ENCODE measurements at regions not wholly inside any gene's neighbourhood (a gene's known extent, or its start where the extent isn't known, plus 50 kb on each side); places are given as distances from the start of the nearest gene placed in this dataset.
A peak's percentile ranks its signal among the peaks of the same experiment; 100 is the strongest.

DNA sequence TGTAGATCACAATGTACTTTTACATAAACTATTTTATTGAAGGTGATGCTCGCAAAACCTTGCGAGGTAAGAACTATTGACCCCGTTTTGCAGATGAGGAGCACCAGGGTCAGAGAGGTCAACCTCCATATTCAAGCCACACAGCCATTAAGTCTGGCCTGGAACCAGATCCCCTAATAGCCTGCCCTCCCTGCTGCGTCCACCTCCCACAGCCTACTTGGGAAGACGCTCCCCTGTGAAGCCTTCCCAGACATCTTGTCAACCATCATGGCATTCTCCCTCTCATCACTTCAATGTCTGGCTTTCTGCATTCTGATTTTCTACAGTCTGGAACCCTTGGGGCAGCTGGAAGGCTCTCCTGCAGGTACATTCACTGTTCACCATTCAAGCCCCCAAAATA, 101.0 kb downstream of the TTC32 start:
- Histone ChIP-seq H4K20me1 (ENCODE audit: insufficient read depth) (no peaks in the 10 kb centered on the region), H2AFZ (no peak overlapping the region), H3K9me2 (ENCODE audit: insufficient read depth) (no peaks in the 10 kb centered on the region), H3K9me3 (ENCODE audit: insufficient read depth, low read depth) (no peaks in the 10 kb centered on the region; the same call in 1 of the 2 replicates), H3K4me1 (replicated peaks; ENCODE audit: insufficient read depth) (peaks cover 51% of the 10 kb centered on the region), H3K27me3 (ENCODE audit: insufficient read depth, low read depth) (no peaks in the 10 kb centered on the region), H3K27ac (no peak overlapping the region), H3K4me2 (peak overlapping the region; percentile 11; the same call in 1 of the 2 replicates), H3K36me3 (ENCODE audit: low read depth) (no peaks in the 10 kb centered on the region), H3K4me3 (no peak overlapping the region), H3F3A (ENCODE audit: insufficient read depth, low read depth) (peaks cover 17% of the 10 kb centered on the region; the same call in 1 of the 2 replicates), H3K79me2 (ENCODE audit: low read depth) (no peaks in the 10 kb centered on the region)
- TF ChIP-seq EZH2 (IDR thresholded peaks at IDR 0.05; ENCODE audit: low read depth) = no peak
- TF ChIP-seq, protein P1, sequence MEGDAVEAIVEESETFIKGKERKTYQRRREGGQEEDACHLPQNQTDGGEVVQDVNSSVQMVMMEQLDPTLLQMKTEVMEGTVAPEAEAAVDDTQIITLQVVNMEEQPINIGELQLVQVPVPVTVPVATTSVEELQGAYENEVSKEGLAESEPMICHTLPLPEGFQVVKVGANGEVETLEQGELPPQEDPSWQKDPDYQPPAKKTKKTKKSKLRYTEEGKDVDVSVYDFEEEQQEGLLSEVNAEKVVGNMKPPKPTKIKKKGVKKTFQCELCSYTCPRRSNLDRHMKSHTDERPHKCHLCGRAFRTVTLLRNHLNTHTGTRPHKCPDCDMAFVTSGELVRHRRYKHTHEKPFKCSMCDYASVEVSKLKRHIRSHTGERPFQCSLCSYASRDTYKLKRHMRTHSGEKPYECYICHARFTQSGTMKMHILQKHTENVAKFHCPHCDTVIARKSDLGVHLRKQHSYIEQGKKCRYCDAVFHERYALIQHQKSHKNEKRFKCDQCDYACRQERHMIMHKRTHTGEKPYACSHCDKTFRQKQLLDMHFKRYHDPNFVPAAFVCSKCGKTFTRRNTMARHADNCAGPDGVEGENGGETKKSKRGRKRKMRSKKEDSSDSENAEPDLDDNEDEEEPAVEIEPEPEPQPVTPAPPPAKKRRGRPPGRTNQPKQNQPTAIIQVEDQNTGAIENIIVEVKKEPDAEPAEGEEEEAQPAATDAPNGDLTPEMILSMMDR (conservative IDR thresholded peaks at IDR 0.05) = no peak
- no peak for DNase-seq
- no TSS peak for BruUV-seq (replicated peaks)
- intact Hi-C loops (cut with micrococcal nuclease; ENCODE audit: unreplicated experiment) = loop anchor here (1.0 to 10.0 kb wide), 5 partner anchors 14 to 1048 kb away; no protein-coding TSS in a partner anchor
- ChIA-PET CTCF (no interaction called here), POLR2A (ENCODE audit: unreplicated experiment) (interaction anchor here (0.5 to 0.6 kb wide), 2 partner anchors 89 to 526 kb away, joined by 3 to 5 read pairs; no protein-coding TSS in a partner anchor)

DNA sequence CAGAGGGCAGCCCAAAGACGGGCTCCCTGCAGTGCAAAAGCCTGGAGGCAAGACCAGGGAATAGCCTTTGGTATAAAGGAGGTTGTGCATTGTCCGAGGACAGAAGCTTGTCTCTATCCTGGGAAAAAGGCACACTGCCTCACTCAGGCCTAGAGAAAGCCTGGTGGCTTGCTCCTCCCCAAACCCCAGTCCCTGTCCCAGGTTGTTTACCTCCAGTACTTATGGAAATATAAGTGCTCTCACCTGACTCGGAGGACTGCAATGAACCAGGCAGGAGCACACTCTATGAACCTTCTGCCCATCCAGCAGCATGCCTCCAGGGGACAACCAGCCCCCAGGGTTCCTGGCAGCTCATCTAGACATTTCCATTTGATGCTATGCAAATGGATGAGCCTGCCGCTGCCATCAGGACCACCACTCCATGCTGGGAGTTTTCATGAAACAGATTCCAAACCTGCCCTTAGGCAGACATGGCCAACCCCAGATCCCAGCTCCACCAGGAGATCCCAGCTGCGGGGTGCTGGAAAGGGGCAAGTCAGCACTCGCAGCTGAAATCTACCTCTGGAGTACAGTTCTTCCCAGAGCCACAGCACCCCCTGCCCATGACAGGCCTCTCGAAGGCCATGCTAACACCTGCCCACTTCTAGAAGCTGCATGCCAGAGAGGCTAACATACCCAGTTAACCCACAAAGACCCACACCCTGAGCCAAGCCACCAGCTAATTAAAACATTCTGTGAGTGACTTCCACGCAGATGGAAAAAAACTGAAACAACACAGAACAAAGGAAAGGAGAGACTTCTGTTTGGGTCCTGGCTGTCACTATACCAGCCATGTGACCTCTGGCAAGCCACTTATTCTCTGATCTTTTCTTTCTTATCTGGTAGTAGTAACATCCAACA, 101.7 kb downstream of the TTC32 start:
- no peaks in the 10 kb centered on the region for H3K9me2 ChIP-seq (ENCODE audit: insufficient read depth)
- peaks cover 17% of the 10 kb centered on the region; the same call in 1 of the 2 replicates for H3F3A ChIP-seq (ENCODE audit: insufficient read depth, low read depth)
- TF ChIP-seq EZH2 (IDR thresholded peaks at IDR 0.05; ENCODE audit: low read depth) = no peak
- TF ChIP-seq, protein P1 (conservative IDR thresholded peaks at IDR 0.05) = no peak
- H3K36me3 ChIP-seq (ENCODE audit: low read depth) = no peaks in the 10 kb centered on the region
- no peaks in the 10 kb centered on the region for H3K27me3 ChIP-seq (ENCODE audit: insufficient read depth, low read depth)
- H3K4me1 ChIP-seq (replicated peaks; ENCODE audit: insufficient read depth) = peaks cover 51% of the 10 kb centered on the region
- DNase-seq = peak in 1 of 2 experiments; percentile 23
- H3K79me2 ChIP-seq (ENCODE audit: low read depth) = no peaks in the 10 kb centered on the region
- ChIA-PET CTCF (no interaction called here), POLR2A (ENCODE audit: unreplicated experiment) (interaction anchor here (0.5 to 0.6 kb wide), 2 partner anchors 88 to 526 kb away, joined by 3 to 5 read pairs; no protein-coding TSS in a partner anchor)
- no peak overlapping the region for H3K27ac ChIP-seq
- intact Hi-C loops (cut with micrococcal nuclease; ENCODE audit: unreplicated experiment) = loop anchor here (5.0 to 10.0 kb wide), 2 partner anchors 135 to 1048 kb away; no protein-coding TSS in a partner anchor
- no peak overlapping the region for H2AFZ ChIP-seq
- H3K9me3 ChIP-seq (ENCODE audit: insufficient read depth, low read depth) = no peaks in the 10 kb centered on the region; the same call in 1 of the 2 replicates
- H3K4me3 ChIP-seq = no peak overlapping the region
- no peaks in the 10 kb centered on the region for H4K20me1 ChIP-seq (ENCODE audit: insufficient read depth)
- H3K4me2 ChIP-seq = no peak overlapping the region
- BruUV-seq (replicated peaks) = no TSS peak

DNA sequence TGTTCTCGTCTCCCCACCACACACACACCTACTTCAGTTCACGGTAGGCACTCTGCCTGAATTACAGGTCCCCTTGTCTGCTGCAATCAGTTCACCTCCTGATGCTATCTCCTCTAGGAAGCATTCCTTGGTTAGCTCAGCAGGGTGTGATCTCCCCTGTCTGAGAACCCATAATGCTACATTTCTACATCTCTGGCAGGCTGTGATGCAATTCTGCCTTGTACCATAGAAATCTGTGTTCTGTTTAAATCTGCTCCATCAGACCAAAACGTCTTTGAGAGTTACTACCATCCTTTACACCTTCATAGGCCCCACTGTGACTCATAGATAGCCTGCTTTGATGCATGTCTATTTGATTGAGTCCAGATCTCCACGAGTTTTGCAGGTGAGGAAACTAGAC, 103.9 kb downstream of the TTC32 start:
- intact Hi-C loops (cut with micrococcal nuclease; ENCODE audit: unreplicated experiment) = no loop called here
- peaks cover 17% of the 10 kb centered on the region; the same call in 1 of the 2 replicates for H3F3A ChIP-seq (ENCODE audit: insufficient read depth, low read depth)
- H3K9me2 ChIP-seq (ENCODE audit: insufficient read depth) = no peaks in the 10 kb centered on the region
- peaks cover 48% of the 10 kb centered on the region for H3K4me1 ChIP-seq (replicated peaks; ENCODE audit: insufficient read depth)
- POLR2A ChIA-PET (ENCODE audit: unreplicated experiment) = no interaction called here
- CTCF ChIA-PET = no interaction called here
- no peak for TF ChIP-seq EZH2 (IDR thresholded peaks at IDR 0.05; ENCODE audit: low read depth)
- TF ChIP-seq, protein P1 (conservative IDR thresholded peaks at IDR 0.05) = no peak
- peak overlapping the region; percentile 14 for H3K4me2 ChIP-seq
- no peaks in the 10 kb centered on the region for H3K79me2 ChIP-seq (ENCODE audit: low read depth)
- no peaks in the 10 kb centered on the region for H3K9me3 ChIP-seq (ENCODE audit: insufficient read depth, low read depth)
- H4K20me1 ChIP-seq (ENCODE audit: insufficient read depth) = no peaks in the 10 kb centered on the region
- no TSS peak for BruUV-seq (replicated peaks)
- H3K36me3 ChIP-seq (ENCODE audit: low read depth) = no peaks in the 10 kb centered on the region
- no peaks in the 10 kb centered on the region for H3K27me3 ChIP-seq (ENCODE audit: insufficient read depth, low read depth)
- H3K4me3 ChIP-seq = no peak overlapping the region
- DNase-seq = peak; percentile 52 to 90
- peak overlapping the region; percentile 47 for H3K27ac ChIP-seq
- H2AFZ ChIP-seq = no peak overlapping the region
